NOMO-1 treated with dmso at 0.1 percent for 144 hours (cell line): ENCODE measurements at regions not wholly inside any gene's neighbourhood (a gene's known extent, or its start where the extent isn't known, plus 50 kb on each side); places are given as distances from the start of the nearest gene placed in this dataset.
A peak's percentile ranks its signal among the peaks of the same experiment; 100 is the strongest.

Experiments used
- DNase-seq: peaks from one replicate; lab custom pipeline; 2025; ENCODE audit not compliant: unreplicated experiment; lab: John Stamatoyannopoulos, UW

DNA sequence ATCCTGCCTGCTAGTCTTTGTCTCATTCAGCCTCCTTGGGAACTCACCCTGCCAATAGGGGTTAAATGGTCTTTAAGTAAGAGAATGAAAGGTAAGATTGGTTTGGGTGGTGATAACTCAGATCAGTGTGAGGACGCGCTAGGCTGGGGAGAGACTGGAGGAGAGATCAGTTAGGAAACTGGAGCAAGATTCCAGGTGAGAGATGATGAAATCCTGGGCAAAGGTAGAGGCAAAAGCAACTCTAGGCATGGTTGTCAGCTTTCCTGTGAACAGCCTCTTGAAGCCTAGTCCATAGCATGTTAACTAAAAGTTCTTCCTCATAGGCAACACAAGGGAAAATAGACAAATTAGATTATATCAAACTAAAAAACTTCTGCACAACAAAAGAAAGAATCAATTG lies 145.2 kb upstream of the ANKRD28 start:
- no peak for DNase-seq

DNA sequence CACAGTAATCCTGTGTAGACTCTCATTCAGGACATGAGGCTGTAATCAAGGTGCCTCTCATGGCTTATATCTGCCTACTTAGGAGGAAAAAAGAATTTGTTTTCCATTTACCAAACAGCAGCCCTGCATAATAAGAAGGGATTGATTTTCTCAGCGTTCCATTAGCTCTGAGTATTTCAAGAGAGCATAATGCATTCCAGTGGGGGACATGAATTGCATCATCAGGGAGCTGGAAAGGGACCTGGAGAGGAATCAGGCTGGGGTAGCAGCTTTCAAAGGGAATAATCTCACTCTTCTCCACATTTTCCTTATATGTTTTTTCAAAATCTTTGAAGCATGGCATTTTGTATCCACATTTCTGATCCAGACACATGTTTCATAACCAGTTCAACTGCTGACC lies 150.6 kb upstream of the ANKRD28 start:
- DNase-seq: no peak

- no peak for DNase-seq
Observed at GRCh38 chr3:15952543-15953175, 154.9 kb upstream of the ANKRD28 start.

GRCh38 chr3:15953841-15954240 lies 156.1 kb upstream of the ANKRD28 start:
- DNase-seq: no peak

DNA sequence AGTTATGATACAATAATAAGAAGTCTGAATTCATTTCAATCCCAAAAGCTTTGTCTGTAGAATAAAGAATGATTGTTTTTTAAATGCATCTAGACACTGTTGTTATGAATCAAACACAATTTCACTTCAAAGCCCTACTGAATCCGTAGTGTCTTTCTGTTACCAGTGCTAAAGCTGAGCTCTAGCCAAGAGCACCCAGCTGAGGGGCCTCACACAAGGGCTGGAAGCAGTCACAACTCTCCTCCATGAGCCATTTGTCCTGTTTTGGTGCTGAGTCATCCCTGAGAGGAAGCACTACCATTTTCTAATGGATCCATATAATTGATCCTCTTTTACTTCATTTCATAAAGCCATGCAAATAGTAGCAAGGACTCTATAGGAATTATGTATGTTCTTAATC lies 158.2 kb upstream of the ANKRD28 start:
- no peak for DNase-seq

GRCh38 chr3:15958692-15959433 lies 161.1 kb upstream of the ANKRD28 start:
- no peak for DNase-seq

- no peak for DNase-seq
Observed at GRCh38 chr3:15959434-15959811, 161.6 kb upstream of the ANKRD28 start.

- peak; percentile 68 for DNase-seq
Observed at GRCh38 chr3:15964605-15965442, 167.0 kb upstream of the ANKRD28 start.

DNA sequence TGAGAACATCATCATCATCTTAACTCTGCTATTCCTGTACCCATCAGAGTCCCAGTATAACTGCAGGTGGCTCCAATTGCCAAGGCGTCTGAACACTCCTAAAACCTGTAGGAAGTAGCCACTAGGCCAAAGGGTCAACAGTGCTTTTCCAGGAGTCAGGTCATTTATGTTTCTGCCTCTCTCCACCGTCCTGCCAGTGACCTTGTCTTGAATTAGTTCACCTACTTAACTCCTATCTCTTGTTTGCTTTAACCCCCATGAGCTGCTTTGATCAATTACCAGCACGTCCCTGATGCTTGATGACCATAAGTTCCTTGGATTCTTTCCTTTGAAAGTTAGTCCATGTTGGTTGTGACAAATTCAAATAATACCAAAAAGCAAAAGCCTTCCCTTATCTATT lies 169.8 kb upstream of the ANKRD28 start:
- DNase-seq: no peak

DNA sequence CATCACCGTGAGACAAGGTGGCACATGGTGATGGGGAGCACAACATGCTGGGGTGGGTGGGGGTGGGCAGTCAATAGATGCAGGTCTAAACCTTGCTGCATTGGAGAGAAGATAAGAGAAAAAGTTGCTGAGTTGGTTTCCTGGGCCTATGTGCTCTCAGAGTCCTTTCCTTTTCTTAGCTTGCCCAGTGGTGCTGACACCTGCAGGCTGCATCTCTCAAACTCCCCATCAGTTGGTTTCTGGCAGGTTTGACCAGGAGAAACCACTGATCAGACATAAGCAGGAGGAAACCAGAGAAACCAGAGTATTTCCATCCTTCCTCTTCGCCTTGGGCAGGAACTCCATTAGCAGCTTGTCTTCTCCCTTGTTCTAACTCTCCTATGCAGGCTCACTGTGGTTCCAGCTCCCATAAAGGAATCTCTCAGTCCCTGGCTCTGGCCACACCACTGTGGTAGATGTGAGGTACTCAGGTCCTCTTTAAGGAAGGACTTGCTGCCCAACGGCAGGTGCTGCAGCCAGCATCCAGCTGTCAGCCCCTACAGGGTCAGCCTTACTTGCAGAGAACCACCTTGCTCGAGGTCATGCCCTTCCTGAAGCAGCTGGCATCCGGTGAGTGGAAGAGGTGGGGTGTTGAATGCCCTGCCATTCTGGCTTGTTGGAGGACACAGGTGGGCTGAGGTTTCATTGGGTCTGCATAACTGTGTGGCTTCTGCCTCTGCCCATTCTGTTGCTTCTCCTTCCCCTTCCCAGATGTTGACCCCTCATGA lies 172.3 kb upstream of the ANKRD28 start:
- no peak for DNase-seq

- no peak for DNase-seq
Observed at GRCh38 chr3:15973414-15973813, 175.6 kb upstream of the ANKRD28 start.

DNA sequence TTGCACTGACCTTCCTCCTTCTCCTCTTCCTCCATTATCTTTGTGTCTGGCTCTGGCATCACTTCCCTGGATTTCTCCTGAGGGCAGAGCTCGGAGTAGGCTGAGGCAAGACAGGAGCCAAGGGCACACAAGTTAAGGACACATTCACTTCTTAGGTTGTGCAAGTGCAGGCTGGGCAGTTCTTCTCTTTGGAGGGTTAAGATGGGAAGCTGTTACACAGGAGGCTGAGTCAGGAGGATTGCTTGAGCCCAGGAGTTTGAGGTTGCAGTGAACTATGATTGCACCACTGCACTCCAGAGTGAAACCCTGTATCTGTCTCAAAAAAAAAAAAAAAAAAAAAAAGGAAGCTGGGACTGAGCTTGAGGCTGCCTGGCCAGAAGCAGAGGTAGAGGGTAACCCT lies 176.2 kb upstream of the ANKRD28 start:
- peak; percentile 14 for DNase-seq

- peak; percentile 4 for DNase-seq
Observed at GRCh38 chr3:15974647-15975046, 176.9 kb upstream of the ANKRD28 start.

DNA sequence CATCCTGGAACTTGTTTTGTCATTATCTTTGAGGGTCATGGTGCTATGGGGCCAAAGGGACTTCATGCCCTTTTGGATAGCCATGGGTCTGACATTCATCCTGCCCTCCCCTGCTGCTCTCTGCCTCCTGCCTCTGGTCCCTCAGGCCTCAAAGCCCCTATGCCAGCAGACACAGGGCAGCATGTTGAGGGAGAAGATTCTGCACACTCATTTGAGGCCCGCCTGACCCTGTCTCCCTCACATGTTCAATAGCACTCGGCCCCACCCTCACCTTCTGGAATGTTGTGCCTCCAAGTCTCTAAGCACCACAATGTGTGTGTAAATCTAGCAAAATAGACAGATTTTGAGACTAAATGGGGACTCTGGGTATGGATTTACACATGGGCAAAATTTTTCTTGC lies 178.7 kb upstream of the ANKRD28 start:
- no peak for DNase-seq

- DNase-seq: no peak
Observed at GRCh38 chr3:15977090-15977489, 179.3 kb upstream of the ANKRD28 start.

GRCh38 chr3:15977598-15978232 lies 179.9 kb upstream of the ANKRD28 start:
- no peak for DNase-seq

- no peak for DNase-seq
Observed at GRCh38 chr3:15978801-15979200, 181.0 kb upstream of the ANKRD28 start.

DNA sequence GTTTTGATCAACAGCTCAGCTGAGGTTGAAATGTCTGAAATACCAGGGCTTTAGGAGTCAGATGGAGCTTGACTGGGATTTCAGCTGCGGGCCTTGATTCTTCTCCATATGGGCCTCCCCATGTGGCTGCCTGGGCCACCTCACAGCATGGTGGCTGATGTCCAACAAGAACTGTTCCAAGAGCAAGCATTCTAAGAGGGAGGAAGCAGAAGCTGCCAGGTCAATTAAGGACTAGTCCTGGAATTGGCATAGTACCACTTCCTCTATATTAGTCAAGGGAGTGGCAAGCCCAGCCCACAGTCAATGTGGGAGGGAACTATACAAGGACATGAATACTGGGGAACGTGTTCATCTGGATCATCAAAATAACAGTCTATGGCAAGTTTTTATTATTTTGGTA lies 181.7 kb upstream of the ANKRD28 start:
- no peak for DNase-seq

GRCh38 chr3:15979900-15980299 lies 182.1 kb upstream of the ANKRD28 start:
- no peak for DNase-seq

GRCh38 chr3:15982243-15982642 lies 184.5 kb upstream of the ANKRD28 start:
- DNase-seq: no peak

DNA sequence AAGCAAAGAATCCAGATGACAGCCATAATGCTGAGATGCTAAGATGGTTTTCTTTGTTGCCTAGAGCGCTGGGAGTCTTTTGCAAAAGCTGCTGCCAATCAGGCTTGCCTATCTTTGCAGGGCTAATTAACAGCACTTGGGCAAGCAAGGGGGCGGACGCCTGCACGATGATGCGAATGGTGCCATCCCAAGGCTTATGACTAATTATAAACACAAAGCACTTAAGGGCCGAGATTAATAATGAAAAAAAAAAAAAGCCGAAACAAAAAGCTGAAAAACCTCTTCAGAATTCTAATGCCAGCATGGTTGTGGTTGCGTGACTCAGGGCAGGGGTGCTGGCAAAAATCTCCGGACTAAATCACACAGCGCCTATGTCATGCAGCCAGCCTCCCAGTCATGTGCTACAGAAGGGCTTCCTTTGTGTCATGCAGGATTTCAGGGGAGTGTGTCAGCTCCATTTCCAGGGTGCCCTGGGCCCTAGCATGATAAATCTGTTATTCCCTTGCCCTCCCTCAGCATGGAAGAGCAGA lies 185.0 kb upstream of the ANKRD28 start:
- no peak for DNase-seq
